ENCODE measurements at regions not wholly inside any gene's neighbourhood (a gene's known extent, or its start where the extent isn't known, plus 50 kb on each side); places are given as distances from the start of the nearest gene placed in this dataset.

- Histone ChIP-seq H3K27ac (ENCODE audit: low read depth, low read length) (no peak overlapping the region), H3K4me3 (ENCODE audit: low read depth, low read length) (no peak overlapping the region), H3K9me3 (ENCODE audit: control insufficient read depth, insufficient read depth, low read length) (peaks cover 62% of the 10 kb centered on the region), H3K27me3 (ENCODE audit: control insufficient read depth, insufficient read depth, low read length) (peaks cover 2% of the 10 kb centered on the region)
- TF ChIP-seq CTCF (IDR thresholded peaks at IDR 0.05; ENCODE audit: low read depth, low read length) = no peak
- no peak for DNase-seq (ENCODE audit: low read depth, low spot score)
- ChIA-PET CTCF (no interaction called here), POLR2A (no interaction called here)
Observed at GRCh38 chr11:70721006-70721405, 322.7 kb downstream of the CTTN start.

- ChIA-PET POLR2A (no interaction called here), CTCF (no interaction called here)
- Histone ChIP-seq H3K27ac (ENCODE audit: low read depth, low read length) (no peak overlapping the region), H3K9me3 (ENCODE audit: control insufficient read depth, insufficient read depth, low read length) (peaks cover 34% of the 10 kb centered on the region), H3K4me3 (ENCODE audit: low read depth, low read length) (no peak overlapping the region), H3K27me3 (ENCODE audit: control insufficient read depth, insufficient read depth, low read length) (peaks cover 2% of the 10 kb centered on the region)
- no peak for TF ChIP-seq CTCF (IDR thresholded peaks at IDR 0.05; ENCODE audit: low read depth, low read length)
- DNase-seq (ENCODE audit: low read depth, low spot score) = no peak
Observed at GRCh38 chr11:70725278-70725677, 326.9 kb downstream of the CTTN start.

GRCh38 chr11:70725739-70726138, 327.4 kb downstream of the CTTN start:
- TF ChIP-seq CTCF (IDR thresholded peaks at IDR 0.05; ENCODE audit: low read depth, low read length) = no peak
- DNase-seq (ENCODE audit: low read depth, low spot score) = no peak
- POLR2A ChIA-PET = no interaction called here
- Histone ChIP-seq H3K27ac (ENCODE audit: low read depth, low read length) (no peak overlapping the region), H3K4me3 (ENCODE audit: low read depth, low read length) (no peak overlapping the region), H3K27me3 (ENCODE audit: control insufficient read depth, insufficient read depth, low read length) (peaks cover 2% of the 10 kb centered on the region), H3K9me3 (ENCODE audit: control insufficient read depth, insufficient read depth, low read length) (peaks cover 35% of the 10 kb centered on the region)
- CTCF ChIA-PET = no interaction called here

- TF ChIP-seq CTCF (IDR thresholded peaks at IDR 0.05; ENCODE audit: low read depth, low read length) = no peak
- H3K27ac ChIP-seq (ENCODE audit: low read depth, low read length) = no peak overlapping the region
- H3K9me3 ChIP-seq (ENCODE audit: control insufficient read depth, insufficient read depth, low read length) = peaks cover 34% of the 10 kb centered on the region
- peaks cover under 1% of the 10 kb centered on the region for H3K27me3 ChIP-seq (ENCODE audit: control insufficient read depth, insufficient read depth, low read length)
- no peak for DNase-seq (ENCODE audit: low read depth, low spot score)
- ChIA-PET CTCF (no interaction called here), POLR2A (no interaction called here)
- no peak overlapping the region for H3K4me3 ChIP-seq (ENCODE audit: low read depth, low read length)
Observed at GRCh38 chr11:70727021-70727420, 328.7 kb downstream of the CTTN start.

- no peak overlapping the region for H3K4me3 ChIP-seq (ENCODE audit: low read depth, low read length)
- H3K27ac ChIP-seq (ENCODE audit: low read depth, low read length) = no peak overlapping the region
- peaks cover 44% of the 10 kb centered on the region for H3K9me3 ChIP-seq (ENCODE audit: control insufficient read depth, insufficient read depth, low read length)
- ChIA-PET POLR2A (no interaction called here), CTCF (no interaction called here)
- DNase-seq (ENCODE audit: low read depth, low spot score) = no peak
- H3K27me3 ChIP-seq (ENCODE audit: control insufficient read depth, insufficient read depth, low read length) = no peaks in the 10 kb centered on the region
- no peak for TF ChIP-seq CTCF (IDR thresholded peaks at IDR 0.05; ENCODE audit: low read depth, low read length)
Observed at GRCh38 chr11:70727899-70728620, 329.7 kb downstream of the CTTN start.

All from AG04450 (cell line).